GM12875 (cell line): ENCODE measurements at regions not wholly inside any gene's neighbourhood (a gene's known extent, or its start where the extent isn't known, plus 50 kb on each side); places are given as distances from the start of the nearest gene placed in this dataset.

Experiments used
- H3K4me3 ChIP-seq: one replicate; pipeline ENCODE4 v1.5.1; 2011; ENCODE audit warnings: low read depth, low read length, control low read depth
- TF ChIP-seq, protein P1 (sequence below): IDR thresholded peaks from 2 replicates; pipeline ENCODE4 v1.5.1; 2011; ENCODE audit warnings: low read depth, mild to moderate bottlenecking, control low read depth, inconsistent platforms, low read length, moderate library complexity, borderline replicate concordance; ENCODE audit not compliant: insufficient read depth

GRCh38 chr5:68968429-68968828, 125.4 kb upstream of the SLC30A5 start:
- TF ChIP-seq, protein P1, sequence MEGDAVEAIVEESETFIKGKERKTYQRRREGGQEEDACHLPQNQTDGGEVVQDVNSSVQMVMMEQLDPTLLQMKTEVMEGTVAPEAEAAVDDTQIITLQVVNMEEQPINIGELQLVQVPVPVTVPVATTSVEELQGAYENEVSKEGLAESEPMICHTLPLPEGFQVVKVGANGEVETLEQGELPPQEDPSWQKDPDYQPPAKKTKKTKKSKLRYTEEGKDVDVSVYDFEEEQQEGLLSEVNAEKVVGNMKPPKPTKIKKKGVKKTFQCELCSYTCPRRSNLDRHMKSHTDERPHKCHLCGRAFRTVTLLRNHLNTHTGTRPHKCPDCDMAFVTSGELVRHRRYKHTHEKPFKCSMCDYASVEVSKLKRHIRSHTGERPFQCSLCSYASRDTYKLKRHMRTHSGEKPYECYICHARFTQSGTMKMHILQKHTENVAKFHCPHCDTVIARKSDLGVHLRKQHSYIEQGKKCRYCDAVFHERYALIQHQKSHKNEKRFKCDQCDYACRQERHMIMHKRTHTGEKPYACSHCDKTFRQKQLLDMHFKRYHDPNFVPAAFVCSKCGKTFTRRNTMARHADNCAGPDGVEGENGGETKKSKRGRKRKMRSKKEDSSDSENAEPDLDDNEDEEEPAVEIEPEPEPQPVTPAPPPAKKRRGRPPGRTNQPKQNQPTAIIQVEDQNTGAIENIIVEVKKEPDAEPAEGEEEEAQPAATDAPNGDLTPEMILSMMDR = no peak
- no peak overlapping the region for H3K4me3 ChIP-seq

- TF ChIP-seq, protein P1 = no peak
- no peak overlapping the region for H3K4me3 ChIP-seq
Measured at GRCh38 chr5:68970617-68971016, 123.2 kb upstream of the SLC30A5 start.

- TF ChIP-seq, protein P1 = no peak
Measured at GRCh38 chr5:68973696-68974095, 120.1 kb upstream of the SLC30A5 start.

GRCh38 chr5:68983043-68983442, 110.8 kb upstream of the SLC30A5 start:
- TF ChIP-seq, protein P1 = no peak
- no peak overlapping the region for H3K4me3 ChIP-seq

More at GRCh38 chr5:68973696-68974095, 120.1 kb upstream of the SLC30A5 start:
- no peak overlapping the region for H3K4me3 ChIP-seq

DNA sequence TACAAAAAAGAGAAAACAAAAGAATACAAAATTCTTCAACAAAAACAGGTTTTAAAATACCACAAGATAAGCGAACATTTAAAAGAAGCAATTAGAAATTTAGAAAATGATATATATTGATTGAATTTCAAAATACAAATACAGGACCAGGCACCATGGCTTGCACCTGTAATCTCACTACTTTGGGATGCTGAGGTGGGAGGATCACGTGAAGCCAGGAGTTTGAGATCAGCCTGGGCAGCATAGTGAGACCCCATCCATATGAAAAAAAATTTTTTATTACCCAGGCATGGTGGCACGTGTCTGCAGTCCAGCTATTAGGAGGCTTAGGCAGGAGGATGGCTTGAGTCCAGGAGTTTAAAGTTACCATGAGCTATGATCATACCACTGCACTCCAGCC, 109.9 kb upstream of the SLC30A5 start:
- TF ChIP-seq, protein P1 = no peak
- no peak overlapping the region for H3K4me3 ChIP-seq

DNA sequence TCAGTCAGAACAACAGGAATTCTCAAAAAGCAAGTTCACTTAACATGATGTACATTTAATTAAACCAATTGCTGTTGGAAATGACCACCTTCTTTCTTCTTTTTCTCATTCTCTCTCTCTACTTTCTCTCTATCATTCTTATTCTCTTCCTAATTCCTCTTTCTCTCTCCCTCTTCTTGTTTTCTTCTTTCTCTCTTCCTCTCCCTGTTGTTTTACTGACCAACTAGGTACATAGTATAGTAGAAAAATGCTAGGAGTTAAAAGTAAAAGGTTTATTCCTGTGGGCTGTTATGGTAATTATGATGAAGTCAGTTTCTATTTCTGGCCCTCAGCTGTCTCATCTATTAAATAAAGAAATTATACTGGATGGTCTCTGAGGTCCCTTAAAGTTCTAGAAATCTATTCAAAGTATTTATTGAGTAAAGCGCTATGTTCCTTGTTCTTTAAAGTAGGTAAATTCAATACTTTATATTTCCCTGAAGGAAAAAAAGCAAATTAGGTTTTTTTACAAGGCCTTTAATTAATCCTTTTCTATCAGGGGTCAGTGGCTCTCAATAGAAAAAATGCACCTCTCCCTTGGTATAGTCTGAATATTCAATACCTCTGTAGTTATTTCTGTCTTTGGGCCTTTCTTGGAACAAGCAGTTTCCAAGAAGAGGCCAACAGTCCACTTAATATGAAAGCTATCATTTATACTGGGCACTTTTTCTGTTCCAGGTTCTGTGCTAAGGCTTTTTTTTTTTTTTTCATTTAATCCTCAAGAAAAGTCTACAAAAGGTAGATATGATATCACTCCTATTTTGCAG, 102.3 kb upstream of the SLC30A5 start:
- TF ChIP-seq, protein P1 = no peak
- H3K4me3 ChIP-seq = no peak overlapping the region

GRCh38 chr5:68994645-68995044, 99.2 kb upstream of the SLC30A5 start:
- TF ChIP-seq, protein P1 = no peak

More at GRCh38 chr5:68994645-68995044, 99.2 kb upstream of the SLC30A5 start:
- no peak overlapping the region for H3K4me3 ChIP-seq
